Natural killer cell treated with Interleukin-12 subunit alpha and Interleukin-12 subunit beta and Interleukin-15 and Interleukin-18, amount 100 ng/mL, for 72 hours (primary cell): ENCODE measurements at regions not wholly inside any gene's neighbourhood (a gene's known extent, or its start where the extent isn't known, plus 50 kb on each side); places are given as distances from the start of the nearest gene placed in this dataset.

Source experiments
- ATAC-seq, 2 donors: fragments of 150-1000 bp; cut with Tn5 transposase in 1 of 2; sonication (Bioruptor Pico), chemical (Tn5 transposase) in 1 of 2; 2 replicates each; pipeline ENCODE4 v1.10.0; 2021
- DNase-seq: peaks from one replicate; pipeline ENCODE4 v3.0.0; 2022; ENCODE audit warnings: low spot score
- H3K27ac Mint-ChIP-seq, 2 donors: 1 replicate in 1 of 2; 2 replicates in 1 of 2; pipeline ENCODE4 v1.8.0; 2022; ENCODE audit warnings: mixed read lengths in 2 of 2, mild to moderate bottlenecking in 1 of 2, moderate library complexity in 1 of 2
- H3K27me3 Mint-ChIP-seq, 2 donors: 1 replicate in 1 of 2; 2 replicates in 1 of 2; pipeline ENCODE4 v1.8.0; 2022; ENCODE audit warnings: mixed read lengths in 2 of 2
- H3K36me3 Mint-ChIP-seq: one replicate; pipeline ENCODE4 v1.8.0; 2022; ENCODE audit warnings: mixed read lengths
- H3K4me1 Mint-ChIP-seq, 2 donors: 1 replicate in 1 of 2; 2 replicates in 1 of 2; pipeline ENCODE4 v1.8.0; 2022; ENCODE audit warnings: low read depth in 2 of 2, mixed read lengths in 2 of 2, mild to moderate bottlenecking in 1 of 2
- H3K4me3 Mint-ChIP-seq: one replicate; pipeline ENCODE4 v1.8.0; 2022; ENCODE audit warnings: mixed read lengths
- H3K9me3 Mint-ChIP-seq: 2 replicates; pipeline ENCODE4 v1.8.0; 2022; ENCODE audit warnings: mixed read lengths

DNA sequence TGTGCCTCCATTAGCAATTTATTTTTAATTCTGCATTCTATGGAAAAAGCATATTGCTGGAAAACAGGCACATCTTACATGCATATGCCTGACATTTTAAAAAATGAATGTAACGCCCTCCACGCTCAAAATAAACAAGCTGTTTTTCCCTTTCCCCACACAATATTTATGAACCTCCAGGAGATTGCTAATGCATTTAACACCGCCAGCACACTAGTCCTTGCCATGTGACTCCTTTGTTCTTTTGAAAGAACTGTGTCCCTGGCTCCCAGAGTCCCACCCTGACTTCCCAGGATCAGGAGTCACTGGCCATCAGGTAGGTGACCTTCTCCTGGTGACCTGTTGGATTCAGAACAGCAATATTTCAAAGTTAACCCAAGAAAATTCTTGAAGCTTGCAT is 571.2 kb upstream of the CFAP20DC start:
- Mint-ChIP-seq H3K4me1 (no peaks in the 10 kb centered on the region), H3K4me3 (no peak overlapping the region), H3K9me3 (no peaks in the 10 kb centered on the region), H3K27me3 (peaks cover 2 to 19% of the 10 kb centered on the region in 2 donors), H3K27ac (no peak overlapping the region), H3K36me3 (no peaks in the 10 kb centered on the region)
- no peak for DNase-seq
- ATAC-seq: no peak

DNA sequence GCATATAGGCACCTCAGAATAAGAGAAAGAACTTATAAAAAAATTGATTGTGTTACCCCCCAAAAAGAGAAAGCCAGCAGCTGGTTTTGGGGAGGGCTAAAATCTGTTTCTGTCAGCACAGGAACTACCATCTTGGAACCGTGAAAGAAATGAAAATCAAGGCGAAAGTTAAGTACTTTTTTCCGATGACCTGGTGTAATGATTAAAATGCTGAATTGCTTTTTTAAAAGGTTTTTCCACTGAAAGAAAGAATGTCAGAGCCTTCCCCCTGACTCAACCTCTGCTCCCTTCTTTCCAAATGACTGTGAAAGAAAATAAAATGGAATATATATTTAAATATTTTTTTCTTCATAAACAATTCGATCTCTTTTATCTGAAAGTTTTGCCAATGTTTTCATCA is 570.5 kb upstream of the CFAP20DC start:
- Mint-ChIP-seq H3K36me3 (no peaks in the 10 kb centered on the region), H3K4me1 (no peaks in the 10 kb centered on the region), H3K9me3 (no peaks in the 10 kb centered on the region), H3K4me3 (no peak overlapping the region), H3K27me3 (peaks cover 2 to 19% of the 10 kb centered on the region in 2 donors), H3K27ac (no peak overlapping the region)
- DNase-seq (no peak), ATAC-seq (no peak)

DNA sequence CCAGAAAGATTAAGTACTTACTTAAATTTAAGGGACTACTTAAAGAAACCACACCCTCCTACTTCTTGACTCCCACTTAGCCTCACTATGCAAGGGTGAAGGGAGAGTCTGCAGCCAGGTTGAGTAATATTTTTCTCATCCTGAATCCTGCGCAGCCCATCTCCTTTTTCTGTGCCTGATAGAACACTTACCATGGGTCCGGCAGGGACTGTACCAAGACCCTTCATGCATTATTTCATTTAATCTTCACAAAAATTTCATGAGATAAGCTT is 562.6 kb upstream of the CFAP20DC start:
- H3K27me3 Mint-ChIP-seq: peaks cover 2 to 24% of the 10 kb centered on the region in 2 donors

DNA sequence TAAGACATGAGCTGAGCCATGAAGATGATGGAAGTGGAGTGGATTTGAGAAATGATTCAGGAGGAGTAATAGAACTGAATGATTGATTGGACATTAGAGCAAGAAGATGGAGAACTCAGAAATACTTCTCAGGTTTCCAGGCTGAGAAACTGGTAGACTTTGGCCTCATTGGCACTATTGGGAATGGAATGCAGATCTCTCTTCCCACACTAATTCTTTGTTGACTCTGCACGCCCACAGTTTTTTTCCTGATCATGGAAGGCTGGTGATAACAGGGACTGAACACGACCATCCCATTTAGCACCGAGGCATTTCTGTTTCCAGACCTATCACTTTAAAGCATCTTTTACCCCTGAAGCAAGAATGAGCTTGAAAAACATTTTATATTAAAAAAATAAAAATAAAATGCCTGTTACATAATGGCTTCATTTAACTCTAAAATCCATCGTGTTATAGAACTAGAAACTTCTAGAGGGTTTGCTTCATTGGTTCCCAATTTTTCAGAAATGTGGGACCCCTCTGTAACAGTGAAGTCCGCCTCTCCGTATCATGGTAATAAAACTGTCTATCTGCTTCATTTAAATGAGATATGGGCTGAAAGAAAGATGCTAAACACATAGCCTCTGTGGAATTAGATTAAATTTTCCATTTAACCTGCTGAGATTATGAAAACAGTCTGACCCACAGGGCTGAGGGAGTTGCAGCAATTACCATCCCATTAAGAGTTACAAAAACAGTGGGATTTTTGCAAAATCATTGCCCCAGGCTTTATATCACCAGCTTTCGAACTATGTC is 562.0 kb upstream of the CFAP20DC start:
- Mint-ChIP-seq H3K9me3 (peaks cover 2% of the 10 kb centered on the region), H3K36me3 (peaks cover 4% of the 10 kb centered on the region), H3K27me3 (peaks cover 2 to 22% of the 10 kb centered on the region in 2 donors), H3K27ac (no peak overlapping the region), H3K4me3 (no peak overlapping the region), H3K4me1 (no peaks in the 10 kb centered on the region)
- ATAC-seq (no peak), DNase-seq (no peak)

More for the DNA sequence above, 562.6 kb upstream of the CFAP20DC start:
- peaks cover 4% of the 10 kb centered on the region for H3K36me3 Mint-ChIP-seq
- ATAC-seq (no peak), DNase-seq (no peak)
- H3K4me1 Mint-ChIP-seq: no peaks in the 10 kb centered on the region
- peaks cover 2% of the 10 kb centered on the region for H3K9me3 Mint-ChIP-seq
- no peak overlapping the region for H3K27ac Mint-ChIP-seq
- H3K4me3 Mint-ChIP-seq: no peak overlapping the region

DNA sequence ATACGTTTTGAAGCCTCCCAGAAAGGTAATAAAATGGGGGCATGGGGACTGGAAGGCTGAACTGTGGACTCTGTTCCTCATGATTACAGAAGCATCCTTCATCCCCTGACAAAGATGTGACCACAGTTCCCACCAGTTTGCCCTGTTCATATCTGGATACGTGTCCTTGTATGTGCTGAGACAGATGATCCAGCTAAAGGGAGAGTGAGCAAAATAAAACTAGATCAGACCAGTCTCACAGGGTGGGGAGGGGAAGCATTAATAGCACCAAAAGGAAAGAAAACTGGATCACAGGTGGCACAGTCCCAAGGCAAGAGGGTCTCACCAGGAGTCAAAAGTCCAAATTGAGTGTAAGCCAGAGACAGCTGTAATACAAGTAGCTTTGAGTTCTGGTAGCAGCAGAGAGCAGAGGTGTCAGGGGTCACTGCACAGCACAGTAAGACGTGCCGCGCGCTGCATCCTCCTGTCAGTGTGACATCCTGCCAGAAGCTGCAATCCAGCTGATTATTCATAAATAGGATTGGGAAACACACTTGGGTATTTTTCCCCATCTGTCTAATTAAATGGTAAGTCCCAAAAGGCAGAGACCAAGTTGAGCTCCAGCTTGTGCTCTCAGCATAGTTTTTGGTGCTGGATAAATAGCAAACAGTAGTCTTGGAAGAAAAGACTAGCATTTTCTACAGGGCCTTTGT is 560.0 kb upstream of the CFAP20DC start:
- Mint-ChIP-seq H3K4me3 (no peak overlapping the region), H3K9me3 (no peaks in the 10 kb centered on the region), H3K27me3 (peaks cover 0 to 17% of the 10 kb centered on the region in 2 donors), H3K36me3 (peaks cover under 1% of the 10 kb centered on the region), H3K4me1 (no peaks in the 10 kb centered on the region), H3K27ac (no peak overlapping the region)
- ATAC-seq: peak in 1 of 2 donors; percentile 24
- no peak for DNase-seq

DNA sequence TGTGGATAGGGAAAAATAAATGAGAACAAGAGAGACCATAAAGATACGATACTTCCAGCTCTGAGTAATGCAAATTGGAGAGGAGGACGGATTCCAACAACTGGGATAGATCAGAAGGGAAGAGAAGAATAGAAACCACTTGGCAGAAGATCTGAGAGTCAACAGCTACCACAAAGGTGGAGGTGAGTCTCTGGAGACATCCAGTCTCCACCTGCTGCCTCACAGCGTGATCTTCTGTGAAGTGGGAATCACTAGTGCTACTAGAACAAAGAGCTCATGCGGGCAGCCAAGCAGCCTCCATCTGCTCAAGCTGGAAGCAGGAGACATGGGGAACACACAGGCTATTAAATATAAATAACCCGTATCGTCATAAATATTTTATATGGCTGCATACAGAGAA is 558.5 kb upstream of the CFAP20DC start:
- no peak overlapping the region for H3K27ac Mint-ChIP-seq
- no peaks in the 10 kb centered on the region for H3K9me3 Mint-ChIP-seq
- H3K4me3 Mint-ChIP-seq: no peak overlapping the region
- H3K36me3 Mint-ChIP-seq: no peaks in the 10 kb centered on the region
- DNase-seq (no peak), ATAC-seq (no peak)
- H3K4me1 Mint-ChIP-seq: no peaks in the 10 kb centered on the region
- peaks cover 0 to 17% of the 10 kb centered on the region in 2 donors for H3K27me3 Mint-ChIP-seq

DNA sequence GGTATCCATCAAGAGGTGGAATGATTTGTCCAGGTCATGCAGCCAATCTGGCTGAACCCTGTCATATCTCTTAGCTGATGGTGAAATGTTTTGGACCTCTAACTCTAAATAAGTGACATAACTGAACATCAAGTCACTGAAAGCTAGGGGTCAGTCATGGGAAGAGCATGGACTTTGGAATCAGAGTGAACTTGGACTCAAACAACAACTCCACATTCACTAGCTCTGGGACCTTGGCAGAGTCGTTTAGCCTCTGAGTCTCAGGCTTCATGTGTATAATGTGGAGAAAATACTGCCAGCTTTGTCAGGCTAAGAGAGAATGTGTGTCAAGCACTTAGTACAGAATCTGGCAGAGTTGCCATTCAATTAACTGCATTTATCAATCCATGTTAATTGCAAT is 557.8 kb upstream of the CFAP20DC start:
- no peaks in the 10 kb centered on the region for H3K36me3 Mint-ChIP-seq
- H3K9me3 Mint-ChIP-seq: no peaks in the 10 kb centered on the region
- no peak for ATAC-seq
- H3K4me3 Mint-ChIP-seq: no peak overlapping the region
- H3K4me1 Mint-ChIP-seq: no peaks in the 10 kb centered on the region
- no peak overlapping the region for H3K27ac Mint-ChIP-seq
- no peak for DNase-seq
- peaks cover 0 to 17% of the 10 kb centered on the region in 2 donors for H3K27me3 Mint-ChIP-seq

DNA sequence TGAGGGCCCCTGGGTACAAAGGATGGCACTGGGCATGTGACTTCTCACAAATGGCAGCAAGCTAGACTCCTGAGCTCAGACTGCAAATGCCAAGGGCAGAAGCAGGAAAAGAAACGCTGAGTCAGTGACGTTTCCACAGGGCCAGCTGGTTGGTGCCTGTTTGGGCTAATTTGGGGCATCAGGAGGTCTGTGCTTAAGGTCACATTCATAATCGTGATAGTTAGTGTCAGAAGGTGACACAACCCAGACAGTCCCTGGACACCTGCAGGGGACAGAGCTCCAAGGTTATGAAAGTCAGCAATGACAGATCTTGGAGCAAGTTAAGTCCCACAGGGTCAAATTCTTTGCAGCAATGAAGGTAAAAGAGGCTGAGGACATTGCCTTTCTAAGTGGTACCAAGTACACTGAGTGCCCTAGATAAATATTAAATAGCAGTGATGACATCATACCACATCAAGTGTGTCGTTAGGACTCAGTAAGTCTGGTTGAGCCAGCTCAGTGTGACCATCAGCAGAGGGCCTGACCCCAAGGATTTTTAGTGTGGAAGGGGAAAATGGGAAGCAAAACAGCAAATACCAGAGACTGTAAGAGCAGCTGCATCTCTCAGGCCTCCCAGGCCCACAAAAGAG is 556.9 kb upstream of the CFAP20DC start:
- no peak overlapping the region for H3K4me3 Mint-ChIP-seq
- no peaks in the 10 kb centered on the region for H3K9me3 Mint-ChIP-seq

DNA sequence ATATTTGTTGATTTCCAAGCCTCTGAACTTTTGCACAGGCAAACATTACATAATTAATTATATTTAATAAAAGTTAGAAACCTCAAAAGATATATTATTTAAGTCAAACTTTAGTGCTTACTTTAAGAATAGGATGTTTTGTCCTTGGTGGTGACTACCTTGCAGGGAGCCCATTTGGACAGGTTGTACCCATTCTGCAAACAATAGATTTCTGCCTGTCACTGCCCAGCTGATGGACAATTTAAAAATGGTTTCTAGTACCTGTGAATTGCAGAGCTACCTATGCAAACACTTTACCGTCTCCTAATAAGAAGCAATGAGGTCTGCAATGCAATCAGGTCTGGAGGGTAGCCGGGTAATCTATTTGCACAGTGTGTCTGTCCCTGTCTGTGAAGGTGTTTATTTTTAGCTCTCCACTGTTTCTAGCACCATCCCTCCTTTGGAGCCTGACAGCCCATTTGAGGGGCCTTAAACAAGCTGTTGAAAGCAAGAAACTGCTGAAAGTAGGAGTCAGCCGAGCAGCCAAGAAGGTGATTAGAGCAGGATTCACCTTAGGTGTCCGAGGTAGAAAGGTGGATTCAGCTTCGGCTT is 556.2 kb upstream of the CFAP20DC start:
- ATAC-seq (no peak), DNase-seq (no peak)
- H3K36me3 Mint-ChIP-seq: no peaks in the 10 kb centered on the region
- H3K27ac Mint-ChIP-seq: no peak overlapping the region
- H3K27me3 Mint-ChIP-seq: peaks cover 0 to 22% of the 10 kb centered on the region in 2 donors
- no peaks in the 10 kb centered on the region for H3K9me3 Mint-ChIP-seq
- H3K4me1 Mint-ChIP-seq: no peaks in the 10 kb centered on the region
- H3K4me3 Mint-ChIP-seq: no peak overlapping the region

More for the DNA sequence above, 556.9 kb upstream of the CFAP20DC start:
- Mint-ChIP-seq H3K4me1 (no peaks in the 10 kb centered on the region), H3K27ac (no peak overlapping the region), H3K27me3 (peaks cover 0 to 17% of the 10 kb centered on the region in 2 donors), H3K36me3 (no peaks in the 10 kb centered on the region)
- ATAC-seq (peak in 1 of 2 donors; percentile 20), DNase-seq (no peak)

DNA sequence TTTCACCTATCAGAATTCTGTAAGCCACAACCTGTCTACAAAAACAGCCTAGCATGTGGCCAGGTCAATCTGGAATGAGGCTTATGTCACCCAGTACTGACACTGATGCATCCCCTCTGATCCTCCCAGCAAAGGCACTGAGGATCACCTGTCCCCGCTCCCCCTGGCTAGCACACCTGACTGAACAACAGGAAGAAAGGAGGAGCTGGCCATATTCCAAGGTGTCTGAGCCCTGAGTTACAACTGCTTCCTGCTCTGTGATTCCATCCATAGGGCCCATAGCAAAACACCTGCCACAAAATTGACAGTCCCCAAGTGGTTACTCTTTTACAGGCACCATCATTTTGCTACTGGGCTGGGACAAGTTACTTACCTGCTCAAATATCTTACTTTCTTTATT is 555.5 kb upstream of the CFAP20DC start:
- Mint-ChIP-seq H3K4me1 (no peaks in the 10 kb centered on the region), H3K36me3 (no peaks in the 10 kb centered on the region), H3K4me3 (no peak overlapping the region), H3K27me3 (peaks cover 0 to 22% of the 10 kb centered on the region in 2 donors), H3K9me3 (no peaks in the 10 kb centered on the region), H3K27ac (no peak overlapping the region)
- no peak for DNase-seq
- no peak for ATAC-seq

DNA sequence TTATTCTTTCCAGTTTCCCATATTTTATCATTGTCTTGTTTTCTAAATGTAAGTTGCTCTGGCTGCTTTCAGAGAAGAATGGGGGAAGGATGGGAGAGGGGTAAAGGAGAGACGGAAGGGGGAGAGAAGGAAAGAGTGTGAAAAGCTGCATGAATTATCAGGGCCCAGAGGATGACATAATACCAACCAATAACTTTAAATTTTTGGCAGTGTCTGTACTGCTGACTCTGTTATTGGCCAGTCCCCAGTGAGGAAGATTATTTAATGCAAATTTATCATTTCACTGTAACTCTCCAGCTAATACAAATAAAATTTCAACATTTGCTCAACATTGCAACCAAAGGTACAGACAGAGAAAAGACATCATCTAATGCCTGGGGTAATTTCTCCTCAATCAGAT is 551.7 kb upstream of the CFAP20DC start:
- ATAC-seq: no peak
- no peaks in the 10 kb centered on the region for H3K9me3 Mint-ChIP-seq

DNA sequence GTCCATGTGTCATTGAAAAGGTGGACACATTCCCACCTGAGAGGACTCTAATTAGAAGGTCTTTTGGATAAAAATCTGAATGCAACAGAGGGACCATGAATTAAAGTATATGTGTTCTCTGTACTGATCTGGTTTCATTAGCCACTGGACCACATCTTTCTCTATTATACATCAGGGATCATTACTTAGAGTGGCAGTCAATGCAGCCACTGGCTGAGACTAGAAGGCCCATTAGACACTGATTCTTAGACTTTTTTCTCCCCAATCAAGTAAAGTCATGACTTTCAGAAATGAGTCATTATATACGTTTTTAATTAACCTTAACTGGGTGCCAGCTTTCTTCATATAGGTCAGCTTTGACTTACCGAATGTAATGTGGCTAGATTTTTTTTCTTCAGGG is 550.8 kb upstream of the CFAP20DC start:
- Mint-ChIP-seq H3K27me3 (peaks cover 0 to 6% of the 10 kb centered on the region in 2 donors), H3K4me3 (no peak overlapping the region), H3K4me1 (no peaks in the 10 kb centered on the region), H3K27ac (no peak overlapping the region), H3K9me3 (no peaks in the 10 kb centered on the region), H3K36me3 (no peaks in the 10 kb centered on the region)
- no peak for DNase-seq
- ATAC-seq: no peak

More for the DNA sequence above, 551.7 kb upstream of the CFAP20DC start:
- H3K27ac Mint-ChIP-seq: no peak overlapping the region
- H3K36me3 Mint-ChIP-seq: no peaks in the 10 kb centered on the region
- H3K4me3 Mint-ChIP-seq: no peak overlapping the region
- peaks cover 0 to 6% of the 10 kb centered on the region in 2 donors for H3K27me3 Mint-ChIP-seq
- H3K4me1 Mint-ChIP-seq: no peaks in the 10 kb centered on the region
- DNase-seq: no peak

DNA sequence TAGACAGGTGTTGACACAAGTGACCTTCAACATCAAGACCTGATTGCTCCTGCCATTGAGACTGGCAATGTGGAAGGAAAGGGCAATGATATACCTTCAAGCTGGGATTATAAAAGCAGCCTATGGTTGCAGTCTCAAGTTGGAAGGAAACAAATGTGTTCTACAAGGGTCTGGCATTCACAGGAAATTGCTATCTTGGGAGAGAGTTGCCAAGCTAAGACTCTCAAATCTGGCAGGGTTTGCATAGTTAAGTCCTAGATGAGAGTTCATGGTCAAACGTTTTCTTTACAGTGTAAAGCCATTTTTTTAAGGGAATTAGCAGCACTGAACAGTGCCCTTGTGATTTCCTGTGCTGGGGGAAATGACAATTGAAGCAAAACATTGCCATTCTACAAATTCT is 546.9 kb upstream of the CFAP20DC start:
- Mint-ChIP-seq H3K4me3 (no peak overlapping the region), H3K27ac (no peak overlapping the region), H3K9me3 (no peaks in the 10 kb centered on the region), H3K4me1 (no peaks in the 10 kb centered on the region), H3K27me3 (peaks cover 9 to 22% of the 10 kb centered on the region in 2 donors), H3K36me3 (no peaks in the 10 kb centered on the region)
- ATAC-seq: no peak
- no peak for DNase-seq

DNA sequence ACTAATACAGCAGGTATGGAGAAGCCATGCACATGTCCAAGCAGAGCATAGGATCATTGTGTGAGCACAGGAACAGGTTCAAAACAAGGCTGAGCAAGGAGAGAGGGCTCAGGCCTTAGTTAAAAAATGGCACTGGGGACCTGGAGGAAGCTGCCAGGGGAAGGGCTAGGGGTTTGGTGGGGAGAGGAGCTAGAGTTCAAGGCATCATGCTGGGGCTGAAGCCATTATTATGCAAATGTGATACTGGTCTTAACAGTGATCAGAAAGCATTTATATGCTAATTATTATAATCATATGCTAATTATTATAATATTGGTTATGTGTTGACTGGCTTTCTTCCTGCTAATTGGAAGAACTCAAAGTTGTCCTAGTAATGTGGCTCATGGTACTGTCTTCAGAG is 546.0 kb upstream of the CFAP20DC start:
- ATAC-seq (no peak), DNase-seq (no peak)
- H3K27me3 Mint-ChIP-seq: peaks cover 9 to 16% of the 10 kb centered on the region in 2 donors
- no peak overlapping the region for H3K27ac Mint-ChIP-seq
- no peaks in the 10 kb centered on the region for H3K36me3 Mint-ChIP-seq
- no peak overlapping the region for H3K4me3 Mint-ChIP-seq
- no peaks in the 10 kb centered on the region for H3K9me3 Mint-ChIP-seq
- no peaks in the 10 kb centered on the region for H3K4me1 Mint-ChIP-seq
